Naive B cell (primary cell): ENCODE measurements at regions not wholly inside any gene's neighbourhood (a gene's known extent, or its start where the extent isn't known, plus 50 kb on each side); places are given as distances from the start of the nearest gene placed in this dataset.

Source experiments
- ATAC-seq, 2 donors: fragments of 150-1000 bp; cut with Tn5 transposase; 2 replicates each; pipeline ENCODE4 v1.10.0; 2021; ENCODE audit warnings: low read depth in 2 of 2, mild to moderate bottlenecking in 2 of 2, moderate library complexity in 2 of 2
- DNase-seq: peaks from one replicate; pipeline ENCODE4 v3.0.0; 2022
- H3K27ac Mint-ChIP-seq, 6 donors: one replicate each; pipeline ENCODE4 v1.8.0; 2020 to 2022; ENCODE audit warnings: mild to moderate bottlenecking in 6 of 6, mixed read lengths in 6 of 6, moderate library complexity in 5 of 6, inconsistent platforms in 2 of 6
- H3K27me3 Mint-ChIP-seq, 3 donors: one replicate each; pipeline ENCODE4 v1.8.0; 2021 to 2022; ENCODE audit warnings: mixed read lengths in 3 of 3, mild to moderate bottlenecking in 1 of 3
- H3K36me3 Mint-ChIP-seq, 2 donors: one replicate each; pipeline ENCODE4 v1.8.0; 2020 to 2022; ENCODE audit warnings: mixed read lengths in 2 of 2, inconsistent platforms in 1 of 2, mild to moderate bottlenecking in 1 of 2
- H3K4me1 Mint-ChIP-seq, 3 donors: one replicate each; pipeline ENCODE4 v1.8.0; 2020 to 2022; ENCODE audit warnings: mixed read lengths in 3 of 3, inconsistent platforms in 1 of 3, mild to moderate bottlenecking in 1 of 3, moderate library complexity in 1 of 3
- H3K4me3 Mint-ChIP-seq, 8 donors: one replicate each; pipeline ENCODE4 v1.8.0; 2020 to 2022; ENCODE audit warnings: mild to moderate bottlenecking in 8 of 8, mixed read lengths in 8 of 8, moderate library complexity in 8 of 8, inconsistent platforms in 2 of 8
- H3K9me3 Mint-ChIP-seq, 7 donors: one replicate each; pipeline ENCODE4 v1.8.0; 2020 to 2022; ENCODE audit warnings: mixed read lengths in 7 of 7, mild to moderate bottlenecking in 5 of 7, inconsistent platforms in 2 of 7, moderate library complexity in 1 of 7

DNA sequence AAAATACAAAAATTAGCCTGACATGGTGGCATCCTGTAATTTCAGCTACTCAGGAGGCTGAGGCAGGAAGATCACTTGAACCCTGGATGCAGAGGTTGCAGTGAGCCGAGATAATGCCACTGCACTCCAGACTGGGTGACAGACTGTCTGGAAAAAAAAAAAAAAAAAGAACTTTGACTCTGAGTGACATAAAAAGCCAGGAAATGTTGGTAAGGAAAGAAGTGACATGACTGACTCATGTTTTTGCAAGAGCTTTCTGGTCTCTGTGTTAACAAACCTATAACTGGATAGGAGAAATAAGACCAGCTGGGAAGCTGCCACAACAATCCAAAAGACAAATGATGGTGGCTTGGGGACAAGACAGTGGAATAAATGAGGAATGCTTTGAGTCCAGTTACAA is 272.1 kb downstream of the HINT1 start:
- peaks cover 25 to 34% (median 27%) of the 10 kb centered on the region in 3 donors for H3K27me3 Mint-ChIP-seq
- H3K36me3 Mint-ChIP-seq: peaks cover 0 to 7% of the 10 kb centered on the region in 2 donors
- H3K4me1 Mint-ChIP-seq: no peaks in the 10 kb centered on the region
- H3K27ac Mint-ChIP-seq: no peak overlapping the region
- DNase-seq (no peak), ATAC-seq (no peak)
- H3K9me3 Mint-ChIP-seq: peaks cover 4 to 19% (median 14%) of the 10 kb centered on the region in 7 donors
- H3K4me3 Mint-ChIP-seq: no peak overlapping the region

DNA sequence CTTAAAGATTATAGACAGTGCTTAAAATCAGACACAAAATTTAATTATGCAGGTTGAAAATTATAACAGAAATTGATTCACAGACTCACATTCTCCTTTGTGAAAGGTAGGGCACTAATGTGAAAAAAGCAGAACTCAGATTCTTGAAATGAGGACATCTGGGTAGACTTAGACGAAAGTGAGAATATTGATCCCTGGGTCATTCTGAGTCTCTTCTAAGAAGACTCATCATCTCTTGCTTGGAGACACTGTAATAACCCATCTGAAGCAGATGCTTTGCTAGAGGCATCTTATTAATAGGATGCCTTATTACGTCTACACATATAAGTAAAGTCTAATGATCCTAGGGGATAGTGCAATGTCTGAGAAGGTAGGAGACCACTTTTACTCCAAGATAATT is 274.4 kb downstream of the HINT1 start:
- no peak overlapping the region for H3K4me3 Mint-ChIP-seq
- H3K9me3 Mint-ChIP-seq: peaks cover 0 to 14% (median 10%) of the 10 kb centered on the region in 7 donors
- no peaks in the 10 kb centered on the region for H3K4me1 Mint-ChIP-seq
- ATAC-seq (no peak), DNase-seq (no peak)
- H3K36me3 Mint-ChIP-seq: peaks cover 0 to 7% of the 10 kb centered on the region in 2 donors
- no peak overlapping the region for H3K27ac Mint-ChIP-seq
- H3K27me3 Mint-ChIP-seq: peaks cover 27 to 43% (median 30%) of the 10 kb centered on the region in 3 donors

DNA sequence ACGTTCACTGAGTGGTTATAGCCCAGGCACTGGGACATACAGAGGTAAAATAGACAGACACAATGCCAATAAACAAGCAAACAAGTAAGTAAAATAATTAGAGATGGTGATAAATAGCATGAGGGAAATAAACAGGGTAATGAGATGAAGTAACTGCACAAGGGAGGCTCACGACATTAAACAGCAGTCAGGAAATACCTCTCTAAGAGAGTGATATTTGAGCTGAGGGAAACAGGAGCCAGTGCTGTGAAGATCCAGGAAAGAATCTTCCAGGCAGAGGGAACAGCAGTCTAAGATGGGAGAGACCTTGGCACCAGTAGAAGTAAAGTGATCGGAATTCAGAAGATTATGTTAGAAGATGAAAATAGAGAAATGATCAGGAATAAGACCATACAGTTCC is 279.4 kb downstream of the HINT1 start:
- H3K4me3 Mint-ChIP-seq: no peak overlapping the region

GRCh38 chr5:130885027-130885426 is 280.0 kb downstream of the HINT1 start:
- Mint-ChIP-seq H3K36me3 (no peaks in the 10 kb centered on the region), H3K4me3 (no peak overlapping the region), H3K4me1 (no peaks in the 10 kb centered on the region), H3K27me3 (peaks cover 5 to 27% (median 17%) of the 10 kb centered on the region in 3 donors), H3K9me3 (no peaks in the 10 kb centered on the region), H3K27ac (no peak overlapping the region)
- DNase-seq (no peak), ATAC-seq (no peak)

More for the DNA sequence above, 279.4 kb downstream of the HINT1 start:
- Mint-ChIP-seq H3K4me1 (no peaks in the 10 kb centered on the region), H3K27me3 (peaks cover 7 to 30% (median 17%) of the 10 kb centered on the region in 3 donors), H3K36me3 (no peaks in the 10 kb centered on the region), H3K9me3 (no peaks in the 10 kb centered on the region), H3K27ac (no peak overlapping the region)
- no peak for DNase-seq
- ATAC-seq: no peak

DNA sequence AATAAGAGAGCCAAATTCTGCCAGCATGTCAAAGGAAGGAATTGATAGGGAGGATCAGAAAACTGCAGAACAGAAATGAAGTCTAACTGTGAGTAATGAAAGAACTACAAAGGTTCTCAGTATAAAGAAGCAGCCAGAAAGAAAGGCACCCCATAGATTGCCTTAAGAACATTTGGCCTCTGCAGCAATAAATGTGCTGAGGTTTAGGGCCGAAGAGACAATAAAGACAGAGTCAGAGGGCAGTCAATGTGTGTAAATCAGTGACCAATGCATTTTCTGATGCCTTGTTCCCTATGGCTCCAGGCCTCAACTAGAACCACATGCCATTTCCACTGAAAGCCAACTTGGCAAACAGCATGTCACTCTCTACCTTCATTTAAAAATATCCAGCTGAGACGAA is 281.0 kb downstream of the HINT1 start:
- DNase-seq (no peak), ATAC-seq (no peak)
- Mint-ChIP-seq H3K36me3 (no peaks in the 10 kb centered on the region), H3K27ac (peak overlapping the region in 1 of 6 donors; percentile 29), H3K27me3 (peaks cover 5 to 31% (median 13%) of the 10 kb centered on the region in 3 donors), H3K9me3 (no peaks in the 10 kb centered on the region), H3K4me3 (no peak overlapping the region), H3K4me1 (no peaks in the 10 kb centered on the region)

GRCh38 chr5:130875656-130876055 is 289.4 kb downstream of the HINT1 start:
- H3K4me1 Mint-ChIP-seq: no peaks in the 10 kb centered on the region
- H3K27ac Mint-ChIP-seq: no peak overlapping the region
- no peak overlapping the region for H3K4me3 Mint-ChIP-seq
- peaks cover 0 to 5% (median 0%) of the 10 kb centered on the region in 7 donors for H3K9me3 Mint-ChIP-seq
- ATAC-seq (no peak), DNase-seq (no peak)
- H3K27me3 Mint-ChIP-seq: peaks cover 5 to 12% (median 9%) of the 10 kb centered on the region in 3 donors
- peaks cover 0 to 8% of the 10 kb centered on the region in 2 donors for H3K36me3 Mint-ChIP-seq

DNA sequence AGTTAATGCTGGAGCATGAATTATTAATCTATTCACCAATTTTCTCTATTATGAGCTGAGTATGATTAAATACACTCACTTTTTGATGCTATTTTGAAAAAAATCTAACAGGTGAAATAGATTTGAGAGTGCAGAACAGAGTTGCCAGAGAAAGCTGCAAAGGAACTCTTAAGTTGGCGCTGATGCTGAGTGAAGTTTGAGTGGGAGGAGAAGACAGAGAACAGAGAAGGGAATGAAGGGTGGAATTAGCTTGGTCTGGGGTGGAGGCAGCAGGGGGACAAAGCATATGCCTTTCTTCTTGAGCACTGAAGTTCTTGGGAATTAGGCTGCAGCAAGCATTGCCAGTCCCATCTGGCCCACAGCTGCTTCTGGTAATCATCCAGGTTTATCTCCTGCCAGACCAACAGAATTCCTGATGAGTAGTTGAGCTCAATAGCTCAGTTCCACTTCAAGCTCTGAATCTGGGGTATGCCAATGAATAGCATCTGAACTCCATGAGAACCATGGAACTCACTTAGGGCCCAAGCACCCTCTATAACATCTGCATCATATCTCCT is 290.1 kb downstream of the HINT1 start:
- peaks cover 0 to 8% of the 10 kb centered on the region in 2 donors for H3K36me3 Mint-ChIP-seq
- H3K4me1 Mint-ChIP-seq: no peaks in the 10 kb centered on the region

DNA sequence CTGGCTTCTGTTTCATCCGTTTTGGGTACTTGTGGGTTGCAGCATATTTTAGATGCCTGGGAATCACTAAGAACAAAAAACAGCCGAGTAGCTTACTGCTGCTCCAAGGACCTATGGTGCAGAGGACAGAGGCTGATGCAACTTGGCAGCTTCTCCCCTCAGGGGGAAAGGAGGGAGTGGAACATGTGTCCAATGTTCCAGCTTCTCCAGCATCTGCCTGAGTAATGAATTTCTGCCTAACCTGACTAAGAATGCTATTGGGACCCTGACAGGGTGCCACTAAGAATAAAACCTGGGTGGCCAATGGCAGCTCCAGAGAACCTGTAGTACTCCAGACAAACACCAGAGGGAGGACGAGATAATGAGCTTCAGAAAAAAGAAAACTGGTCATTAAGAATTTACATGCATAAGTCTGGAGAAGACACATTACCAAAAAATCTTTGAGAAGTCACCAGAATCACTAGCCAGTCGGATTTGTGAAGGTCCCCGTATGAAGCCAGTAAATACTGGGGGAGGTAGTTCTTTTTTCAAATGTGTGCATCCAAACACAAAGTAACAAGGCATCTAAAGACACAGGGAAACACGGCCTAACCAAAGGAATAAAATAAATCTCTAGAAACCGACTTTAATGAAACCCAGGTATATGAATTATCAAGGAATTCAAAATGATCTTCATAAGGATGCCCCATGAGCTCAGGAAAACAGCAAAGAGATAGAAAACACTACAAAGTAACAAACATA is 293.5 kb downstream of the HINT1 start:
- Mint-ChIP-seq H3K36me3 (no peaks in the 10 kb centered on the region), H3K9me3 (no peaks in the 10 kb centered on the region), H3K27ac (peak overlapping the region in 2 of 6 donors; percentile 11 to 23), H3K27me3 (no peaks in the 10 kb centered on the region), H3K4me3 (no peak overlapping the region), H3K4me1 (no peaks in the 10 kb centered on the region)
- peak; percentile 14 for DNase-seq
- ATAC-seq: no peak

More for the DNA sequence above, 290.1 kb downstream of the HINT1 start:
- no peak overlapping the region for H3K27ac Mint-ChIP-seq
- H3K9me3 Mint-ChIP-seq: peaks cover 0 to 5% (median 0%) of the 10 kb centered on the region in 7 donors
- DNase-seq (no peak), ATAC-seq (no peak)
- H3K27me3 Mint-ChIP-seq: peaks cover 5 to 12% (median 9%) of the 10 kb centered on the region in 3 donors
- no peak overlapping the region for H3K4me3 Mint-ChIP-seq

GRCh38 chr5:130870691-130871090 is 294.4 kb downstream of the HINT1 start:
- no peaks in the 10 kb centered on the region for H3K27me3 Mint-ChIP-seq
- H3K27ac Mint-ChIP-seq: no peak overlapping the region
- no peaks in the 10 kb centered on the region for H3K36me3 Mint-ChIP-seq
- no peaks in the 10 kb centered on the region for H3K9me3 Mint-ChIP-seq
- DNase-seq (no peak), ATAC-seq (no peak)
- H3K4me1 Mint-ChIP-seq: no peaks in the 10 kb centered on the region
- H3K4me3 Mint-ChIP-seq: no peak overlapping the region

GRCh38 chr5:130868186-130868840 is 296.7 kb downstream of the HINT1 start:
- Mint-ChIP-seq H3K4me3 (no peak overlapping the region), H3K27ac (no peak overlapping the region), H3K36me3 (peaks cover 0 to 5% of the 10 kb centered on the region in 2 donors), H3K9me3 (peaks cover 0 to 16% (median 9%) of the 10 kb centered on the region in 7 donors), H3K4me1 (no peaks in the 10 kb centered on the region), H3K27me3 (peaks cover 0 to 17% (median 8%) of the 10 kb centered on the region in 3 donors)
- DNase-seq (no peak), ATAC-seq (no peak)

DNA sequence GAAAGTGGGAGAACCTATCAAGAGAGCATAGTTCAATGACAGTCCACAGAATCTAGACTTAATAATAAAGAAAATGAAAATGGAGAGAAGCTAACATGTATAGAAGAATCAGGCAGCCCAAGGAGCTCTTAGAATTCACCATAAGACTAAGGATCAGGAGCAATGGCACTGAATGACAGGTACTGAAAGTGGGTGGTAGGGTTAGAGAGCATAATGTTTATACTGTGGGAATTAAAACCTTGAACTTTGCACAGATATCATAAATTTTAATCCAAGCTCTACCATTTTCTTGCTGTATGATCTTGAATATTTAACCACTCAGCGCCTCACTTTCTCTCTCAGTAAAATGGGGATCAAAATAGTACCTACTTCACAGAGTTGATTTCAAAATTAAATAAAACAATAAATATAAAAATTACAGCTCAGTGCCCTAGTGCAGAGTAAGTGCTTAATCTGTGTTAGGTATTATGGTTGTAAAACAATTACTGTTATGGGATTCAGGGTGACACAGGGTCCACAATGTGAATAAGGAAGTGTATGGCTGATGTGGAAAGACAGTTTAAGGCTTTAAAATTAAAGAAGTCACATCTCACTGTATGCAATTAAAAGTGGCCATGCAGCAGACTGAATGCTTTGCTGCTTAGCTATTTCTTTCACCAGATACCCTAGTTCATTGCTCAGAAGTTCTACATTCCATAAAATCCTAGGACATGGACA is 319.8 kb downstream of the HINT1 start:
- no peak overlapping the region for H3K4me3 Mint-ChIP-seq
- H3K4me1 Mint-ChIP-seq: no peaks in the 10 kb centered on the region
- H3K27me3 Mint-ChIP-seq: peaks cover 21 to 26% (median 22%) of the 10 kb centered on the region in 3 donors
- H3K9me3 Mint-ChIP-seq: peaks cover 3 to 29% (median 19%) of the 10 kb centered on the region in 7 donors
- H3K27ac Mint-ChIP-seq: no peak overlapping the region
- H3K36me3 Mint-ChIP-seq: peaks cover 0 to 14% of the 10 kb centered on the region in 2 donors
- DNase-seq: no peak
- no peak for ATAC-seq

DNA sequence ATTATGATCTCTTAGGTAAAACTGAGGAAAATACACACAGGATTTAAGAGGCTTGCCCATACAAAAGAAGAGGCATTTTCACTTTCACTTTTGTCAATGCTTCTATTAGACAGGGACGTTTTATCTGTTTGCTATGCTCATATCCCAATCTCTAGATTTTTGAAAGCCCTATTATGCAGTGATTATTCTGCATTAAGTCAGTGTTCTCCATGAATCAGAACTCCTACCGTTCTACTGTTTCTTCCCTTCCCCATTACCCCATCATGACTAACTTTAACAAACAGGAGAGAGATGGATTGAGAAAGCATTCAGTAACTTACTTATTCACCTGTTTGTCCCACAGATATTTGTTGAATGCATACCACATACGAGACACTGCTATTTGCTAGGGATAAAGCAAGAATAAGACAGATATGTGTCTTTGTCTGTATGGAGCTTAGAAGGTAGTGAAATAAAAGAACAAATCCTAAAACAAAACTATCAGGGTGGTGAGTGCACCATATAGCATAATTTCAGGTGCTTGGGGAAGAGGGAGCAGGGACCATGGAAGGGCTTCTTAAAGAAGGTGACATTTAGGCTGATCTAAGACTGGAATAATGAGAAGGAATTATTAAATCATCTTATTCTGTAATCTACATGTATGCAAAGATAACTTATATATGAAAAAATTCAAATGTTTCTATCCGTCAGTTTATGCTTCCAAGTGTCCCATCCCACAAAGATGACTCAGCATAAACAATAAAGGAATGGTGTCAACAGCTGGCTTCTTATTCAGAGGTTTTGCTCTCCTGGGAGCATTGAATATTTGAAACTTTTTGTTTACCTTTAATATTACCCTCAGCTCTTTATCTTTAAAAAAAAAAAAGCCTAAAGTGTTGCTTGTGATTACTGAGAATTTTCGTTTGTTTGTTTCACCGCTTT is 328.1 kb downstream of the HINT1 start:
- peak overlapping the region in 1 of 6 donors; percentile 9 for H3K27ac Mint-ChIP-seq

More for the DNA sequence above, 328.1 kb downstream of the HINT1 start:
- Mint-ChIP-seq H3K4me1 (peaks cover 5 to 10% (median 7%) of the 10 kb centered on the region in 3 donors), H3K4me3 (peak overlapping the region; percentile 9 to 84 (median 68)), H3K9me3 (peaks cover under 1 to 12% (median 4%) of the 10 kb centered on the region in 7 donors), H3K36me3 (no peaks in the 10 kb centered on the region), H3K27me3 (peaks cover 0 to 4% (median 0%) of the 10 kb centered on the region in 3 donors)
- ATAC-seq (no peak), DNase-seq (no peak)
